Spleen (tissue), 7 donors: ENCODE measurements at regions not wholly inside any gene's neighbourhood (a gene's known extent, or its start where the extent isn't known, plus 50 kb on each side); places are given as distances from the start of the nearest gene placed in this dataset.

Experiments
- CTCF ChIP-seq, 11 experiments: fragments of 200-600 bp in 7 of 11; fragments of 450-650 bp in 4 of 11; sonication (generic) in 4 of 11; IDR thresholded peaks in 8 of 11; conservative IDR thresholded peaks in 3 of 11; 1 replicate in 7 of 11; 2 replicates in 4 of 11; pipeline versions ENCODE4 v1.4.0 to v1.8.0; 2016 to 2021; ENCODE audit warnings: antibody characterized with exemption in 11 of 11, inconsistent platforms in 4 of 11, mild to moderate bottlenecking in 1 of 11
- POLR2A ChIP-seq, 3 donors: fragments of 450-650 bp; IDR thresholded peaks; one replicate each; pipeline ENCODE4 v1.5.1; 2017; ENCODE audit warnings: antibody characterized with exemption in 3 of 3, mild to moderate bottlenecking in 1 of 3
- POLR2AphosphoS5 ChIP-seq, 3 donors: sonication (generic); formaldehyde crosslinking; IDR thresholded peaks; one replicate each; pipeline ENCODE4 v1.5.1; 2017; ENCODE audit warnings: antibody characterized with exemption in 3 of 3
- donor health status: DM: no; HTN: no; CAD: no; lungs with moderate emphysema.
- donor health status: DM: no; HTN: no; CAD: no.
- donor health status: DM: no; HTN: no; CAD: no.

- TF ChIP-seq CTCF (IDR thresholded peaks at IDR 0.05 in 8 of 11, conservative IDR thresholded peaks at IDR 0.05 in 3 of 11) (no peak), POLR2AphosphoS5 (IDR thresholded peaks at IDR 0.05) (no peak), POLR2A (IDR thresholded peaks at IDR 0.05) (no peak)
Observed at GRCh38 chr9:26394025-26394424, 498.6 kb downstream of the CAAP1 start.
